Stimulated activated naive CD4-positive, alpha-beta T cell treated with Interleukin-2 at 50 U/mL for 16 hours (primary cell): ENCODE measurements at regions not wholly inside any gene's neighbourhood (a gene's known extent, or its start where the extent isn't known, plus 50 kb on each side); places are given as distances from the start of the nearest gene placed in this dataset.

Experiments
- DNase-seq: peaks from one replicate; lab custom pipeline; 2025; lab: John Stamatoyannopoulos, UW

GRCh38 chr11:62073061-62073460 lies 50.8 kb upstream of the INCENP start:
- no peak for DNase-seq

- no peak for DNase-seq
Measured at GRCh38 chr11:62071408-62071807, 52.4 kb upstream of the INCENP start.

- DNase-seq, result no peak
Measured at GRCh38 chr11:62069986-62070919, 53.6 kb upstream of the INCENP start.

GRCh38 chr11:62069374-62069773 lies 54.4 kb upstream of the INCENP start:
- DNase-seq, result no peak

- DNase-seq, result no peak
Measured at GRCh38 chr11:62068730-62069129, 55.1 kb upstream of the INCENP start.

GRCh38 chr11:62067741-62068140 lies 56.1 kb upstream of the INCENP start:
- DNase-seq, result no peak

GRCh38 chr11:62064221-62064620 lies 59.6 kb upstream of the INCENP start:
- no peak for DNase-seq

GRCh38 chr11:62062223-62062861 lies 61.5 kb upstream of the INCENP start:
- no peak for DNase-seq

GRCh38 chr11:62061356-62062222 lies 62.2 kb upstream of the INCENP start:
- no peak for DNase-seq

- no peak for DNase-seq
Measured at GRCh38 chr11:62057069-62057468, 66.7 kb upstream of the INCENP start.

- DNase-seq, result no peak
Measured at GRCh38 chr11:62055970-62056369, 67.8 kb upstream of the INCENP start.

GRCh38 chr11:62054484-62055121 lies 69.2 kb upstream of the INCENP start:
- no peak for DNase-seq

- no peak for DNase-seq
Measured at GRCh38 chr11:62054081-62054480, 69.7 kb upstream of the INCENP start.

- DNase-seq, result no peak
Measured at GRCh38 chr11:62050716-62051115, 73.1 kb upstream of the INCENP start.

GRCh38 chr11:62048100-62048499 lies 75.7 kb upstream of the INCENP start:
- no peak for DNase-seq

GRCh38 chr11:62046568-62047100 lies 77.2 kb upstream of the INCENP start:
- DNase-seq, result no peak

GRCh38 chr11:62044639-62045121 lies 77.2 kb upstream of the FTH1 start:
- DNase-seq, result no peak

- no peak for DNase-seq
Measured at GRCh38 chr11:62035293-62035692, 67.9 kb upstream of the FTH1 start.

- no peak for DNase-seq
Measured at GRCh38 chr11:62034036-62034338, 66.6 kb upstream of the FTH1 start.

- DNase-seq, result no peak
Measured at GRCh38 chr11:62033191-62034035, 66.0 kb upstream of the FTH1 start.
